Smooth muscle cell (in vitro differentiated cells): ENCODE measurements at regions not wholly inside any gene's neighbourhood (a gene's known extent, or its start where the extent isn't known, plus 50 kb on each side); places are given as distances from the start of the nearest gene placed in this dataset.

Experiments
- DNase-seq: peaks from one replicate; lab custom pipeline; 2025; ENCODE audit not compliant: unreplicated experiment; lab: John Stamatoyannopoulos, UW
- H2AFZ ChIP-seq: fragments of 200-600 bp; sonication (generic); 2 replicates; pipeline ENCODE4 v1.6.0; 2016; ENCODE audit warnings: antibody characterized with exemption, low read depth, mild to moderate bottlenecking
- H3F3A ChIP-seq: fragments of 200-600 bp; sonication (generic); 2 replicates; pipeline ENCODE4 v1.6.0; 2017; ENCODE audit warnings: antibody characterized with exemption, low read depth
- H3K27ac ChIP-seq: fragments of 200-600 bp; sonication (generic); 2 replicates; pipeline ENCODE4 v1.5.1; 2016; ENCODE audit warnings: low read depth, mild to moderate bottlenecking
- H3K27me3 ChIP-seq: fragments of 200-600 bp; sonication (generic); 2 replicates; pipeline ENCODE4 v1.6.1; 2016; ENCODE audit warnings: low read depth, mild to moderate bottlenecking
- H3K36me3 ChIP-seq: fragments of 200-600 bp; sonication (generic); 2 replicates; pipeline ENCODE4 v1.5.1; 2016; ENCODE audit warnings: low read depth
- H3K4me1 ChIP-seq: fragments of 200-600 bp; sonication (generic); 2 replicates; pipeline ENCODE4 v1.5.1; 2016; ENCODE audit warnings: low read depth
- H3K4me2 ChIP-seq: fragments of 200-600 bp; sonication (generic); 2 replicates; pipeline ENCODE4 v1.6.0; 2016; ENCODE audit warnings: mild to moderate bottlenecking
- H3K4me3 ChIP-seq: fragments of 200-600 bp; sonication (generic); 2 replicates; pipeline ENCODE4 v1.5.1; 2016; ENCODE audit warnings: mild to moderate bottlenecking
- H3K79me2 ChIP-seq: fragments of 200-600 bp; sonication (generic); 2 replicates; pipeline ENCODE4 v1.6.0; 2016; ENCODE audit warnings: low read depth, mild to moderate bottlenecking
- H3K9ac ChIP-seq: fragments of 200-600 bp; sonication (generic); 2 replicates; pipeline ENCODE4 v1.6.0; 2016; ENCODE audit warnings: low read depth
- H3K9me3 ChIP-seq: fragments of 200-600 bp; sonication (generic); replicated peaks from 2 replicates; pipeline ENCODE4 v1.5.1; 2016; ENCODE audit warnings: low read depth
- H4K20me1 ChIP-seq: fragments of 200-600 bp; sonication (generic); 2 replicates; pipeline ENCODE4 v1.6.0; 2016; ENCODE audit warnings: low read depth
- WGBS: methylation state at CpG from one replicate; pipeline ENCODE4 v1.1.7; 2016; ENCODE audit warnings: low lambda C conversion rate; 5-methylcytosine and 5-hydroxymethylcytosine counted together
- TF ChIP-seq, protein P1 (sequence below): fragments of 200-600 bp; sonication (generic); IDR thresholded peaks from 2 replicates; pipeline ENCODE4 v1.5.1; 2017; ENCODE audit warnings: borderline replicate concordance, mild to moderate bottlenecking, antibody characterized with exemption; ENCODE audit not compliant: insufficient read depth, poor library complexity, severe bottlenecking

DNA sequence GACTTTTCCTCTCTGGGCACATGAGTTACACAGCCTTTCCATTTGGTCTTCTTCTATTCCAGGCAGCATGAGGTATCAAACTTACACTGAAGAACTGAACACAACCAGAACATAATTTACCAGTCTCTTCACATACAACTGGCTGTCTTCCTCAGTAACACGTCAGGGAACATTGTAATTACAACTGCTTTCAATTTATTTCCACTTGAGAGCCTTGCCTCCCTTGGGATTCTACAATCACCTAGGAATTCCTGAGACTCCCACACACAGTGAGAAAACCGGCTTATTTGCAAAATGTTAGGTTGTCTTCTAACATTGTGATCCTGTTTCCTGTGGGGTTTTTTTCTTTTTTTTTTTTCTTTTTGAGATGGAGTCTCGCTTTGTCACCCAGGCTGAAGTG lies 149.9 kb downstream of the TMX3 start:
- no peaks in the 10 kb centered on the region for H3K9me3 ChIP-seq
- H3K4me1 ChIP-seq: no peaks in the 10 kb centered on the region
- TF ChIP-seq, protein P1, sequence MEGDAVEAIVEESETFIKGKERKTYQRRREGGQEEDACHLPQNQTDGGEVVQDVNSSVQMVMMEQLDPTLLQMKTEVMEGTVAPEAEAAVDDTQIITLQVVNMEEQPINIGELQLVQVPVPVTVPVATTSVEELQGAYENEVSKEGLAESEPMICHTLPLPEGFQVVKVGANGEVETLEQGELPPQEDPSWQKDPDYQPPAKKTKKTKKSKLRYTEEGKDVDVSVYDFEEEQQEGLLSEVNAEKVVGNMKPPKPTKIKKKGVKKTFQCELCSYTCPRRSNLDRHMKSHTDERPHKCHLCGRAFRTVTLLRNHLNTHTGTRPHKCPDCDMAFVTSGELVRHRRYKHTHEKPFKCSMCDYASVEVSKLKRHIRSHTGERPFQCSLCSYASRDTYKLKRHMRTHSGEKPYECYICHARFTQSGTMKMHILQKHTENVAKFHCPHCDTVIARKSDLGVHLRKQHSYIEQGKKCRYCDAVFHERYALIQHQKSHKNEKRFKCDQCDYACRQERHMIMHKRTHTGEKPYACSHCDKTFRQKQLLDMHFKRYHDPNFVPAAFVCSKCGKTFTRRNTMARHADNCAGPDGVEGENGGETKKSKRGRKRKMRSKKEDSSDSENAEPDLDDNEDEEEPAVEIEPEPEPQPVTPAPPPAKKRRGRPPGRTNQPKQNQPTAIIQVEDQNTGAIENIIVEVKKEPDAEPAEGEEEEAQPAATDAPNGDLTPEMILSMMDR: no peak
- H3K27me3 ChIP-seq: no peaks in the 10 kb centered on the region
- no peak overlapping the region for H3K27ac ChIP-seq
- H3K4me3 ChIP-seq: no peak overlapping the region
- DNase-seq: no peak
- H3K79me2 ChIP-seq: no peaks in the 10 kb centered on the region
- no peak overlapping the region for H3K9ac ChIP-seq
- WGBS: 59% methylated on average over 3 of the region's 3 CpGs
- no peaks in the 10 kb centered on the region for H3F3A ChIP-seq
- H4K20me1 ChIP-seq: no peaks in the 10 kb centered on the region
- H2AFZ ChIP-seq: no peak overlapping the region
- H3K36me3 ChIP-seq: no peaks in the 10 kb centered on the region
- no peak overlapping the region for H3K4me2 ChIP-seq

DNA sequence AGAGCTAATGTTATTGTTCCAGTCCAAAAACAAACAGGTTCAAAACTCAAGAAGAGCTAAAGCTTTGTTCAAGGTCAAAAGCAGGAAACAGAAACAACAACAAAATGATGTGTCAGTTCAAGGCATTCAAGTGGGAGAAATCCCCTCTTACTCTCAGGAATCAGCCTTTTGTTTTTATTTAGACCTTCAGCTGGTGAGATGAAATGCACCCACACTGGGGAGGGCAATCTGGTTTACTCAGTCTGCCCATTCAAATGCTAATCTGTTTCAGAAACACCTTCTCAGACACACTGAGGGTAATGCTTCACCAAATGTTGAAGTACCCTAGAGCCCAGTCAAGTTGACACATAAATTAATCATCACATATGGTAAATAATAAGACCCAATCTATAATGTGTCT lies 150.6 kb downstream of the TMX3 start:
- H3K4me1 ChIP-seq: no peaks in the 10 kb centered on the region
- H3K79me2 ChIP-seq: no peaks in the 10 kb centered on the region
- H3K36me3 ChIP-seq: no peaks in the 10 kb centered on the region
- H3K27ac ChIP-seq: no peak overlapping the region
- DNase-seq: no peak
- no peak overlapping the region for H2AFZ ChIP-seq
- TF ChIP-seq, protein P1: no peak
- H3K9ac ChIP-seq: no peak overlapping the region
- H3F3A ChIP-seq: no peaks in the 10 kb centered on the region
- no peaks in the 10 kb centered on the region for H3K9me3 ChIP-seq
- no peak overlapping the region for H3K4me3 ChIP-seq
- H4K20me1 ChIP-seq: no peaks in the 10 kb centered on the region
- H3K4me2 ChIP-seq: no peak overlapping the region
- no peaks in the 10 kb centered on the region for H3K27me3 ChIP-seq

DNA sequence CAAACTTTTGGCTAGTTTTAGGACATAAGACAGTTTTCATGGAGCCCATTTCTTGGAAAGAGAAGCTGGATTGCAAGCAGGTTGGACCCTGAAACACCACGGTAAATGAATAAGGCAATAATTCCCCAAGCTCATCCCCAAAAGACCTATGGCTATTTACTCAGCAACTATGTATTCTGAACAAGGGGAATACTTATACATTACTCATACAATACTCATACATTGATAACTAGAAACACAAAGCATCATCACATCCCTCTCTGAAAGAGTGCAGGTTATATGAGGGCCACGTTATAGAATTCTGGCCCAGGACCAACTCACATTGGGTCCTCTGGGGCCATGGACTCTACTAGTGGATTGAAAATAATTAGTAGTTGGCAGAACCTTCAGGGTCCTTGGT lies 154.8 kb downstream of the TMX3 start:
- Histone ChIP-seq H3F3A (no peaks in the 10 kb centered on the region), H3K4me2 (no peak overlapping the region), H4K20me1 (no peaks in the 10 kb centered on the region), H3K4me3 (no peak overlapping the region), H3K9ac (no peak overlapping the region), H3K36me3 (no peaks in the 10 kb centered on the region), H2AFZ (no peak overlapping the region), H3K79me2 (no peaks in the 10 kb centered on the region), H3K27ac (no peak overlapping the region), H3K27me3 (no peaks in the 10 kb centered on the region), H3K9me3 (no peaks in the 10 kb centered on the region), H3K4me1 (no peaks in the 10 kb centered on the region)
- TF ChIP-seq, protein P1: no peak
- WGBS: 92% methylated on average over 2 of the region's 2 CpGs
- no peak for DNase-seq

DNA sequence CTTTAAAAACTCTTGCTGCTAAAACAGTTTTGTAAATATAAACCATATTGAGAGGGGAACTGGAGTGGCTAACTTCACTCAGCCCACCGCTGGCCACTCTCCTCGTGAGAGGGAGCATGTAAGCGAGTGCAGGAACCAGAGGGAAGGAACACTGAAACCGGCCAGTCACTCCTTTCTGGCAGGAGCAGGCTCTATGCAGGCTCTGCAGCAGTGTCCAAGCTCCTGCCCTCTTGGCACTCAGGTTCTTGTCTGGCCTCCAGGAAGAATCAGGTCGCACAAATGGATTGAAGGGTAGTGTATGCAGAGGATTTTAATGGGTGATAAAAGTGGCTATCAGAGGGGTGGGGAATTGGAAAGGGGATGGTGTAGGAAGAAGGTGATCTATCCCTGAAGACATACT lies 157.7 kb downstream of the TMX3 start:
- Histone ChIP-seq H3K79me2 (no peaks in the 10 kb centered on the region), H3F3A (no peaks in the 10 kb centered on the region), H3K36me3 (no peaks in the 10 kb centered on the region), H3K9ac (no peak overlapping the region), H3K4me2 (no peak overlapping the region), H3K4me3 (no peak overlapping the region), H2AFZ (no peak overlapping the region), H3K27ac (no peak overlapping the region), H4K20me1 (no peaks in the 10 kb centered on the region), H3K4me1 (no peaks in the 10 kb centered on the region), H3K27me3 (no peaks in the 10 kb centered on the region), H3K9me3 (no peaks in the 10 kb centered on the region)
- TF ChIP-seq, protein P1: no peak
- no peak for DNase-seq
- 83% methylated on average over 5 of the region's 5 CpGs for WGBS
